CD4-positive, alpha-beta T cell treated with Interleukin-1 beta for 1 hour (primary cell): ENCODE measurements at regions not wholly inside any gene's neighbourhood (a gene's known extent, or its start where the extent isn't known, plus 50 kb on each side); places are given as distances from the start of the nearest gene placed in this dataset.
A peak's percentile ranks its signal among the peaks of the same experiment; 100 is the strongest.

Experiments used
- DNase-seq, 2 donors: peaks; one replicate each; pipeline ENCODE4 v3.0.0-alpha.2; 2020 to 2022

- DNase-seq = no peak
Measured at GRCh38 chr5:33224285-33224961, 216.3 kb upstream of the TARS1 start.

GRCh38 chr5:33227247-33227646 is 213.5 kb upstream of the TARS1 start:
- DNase-seq = no peak

GRCh38 chr5:33227746-33228145 is 213.0 kb upstream of the TARS1 start:
- no peak for DNase-seq

GRCh38 chr5:33228149-33228548 is 212.6 kb upstream of the TARS1 start:
- no peak for DNase-seq

GRCh38 chr5:33229216-33229615 is 211.5 kb upstream of the TARS1 start:
- no peak for DNase-seq

GRCh38 chr5:33230467-33231078 is 210.2 kb upstream of the TARS1 start:
- no peak for DNase-seq

- no peak for DNase-seq
Measured at GRCh38 chr5:33231214-33231710, 209.5 kb upstream of the TARS1 start.

- DNase-seq = no peak
Measured at GRCh38 chr5:33231935-33232334, 208.8 kb upstream of the TARS1 start.

GRCh38 chr5:33232731-33233505 is 207.8 kb upstream of the TARS1 start:
- DNase-seq = no peak

GRCh38 chr5:33235304-33235703 is 205.5 kb upstream of the TARS1 start:
- DNase-seq = no peak

- no peak for DNase-seq
Measured at GRCh38 chr5:33235824-33236223, 204.9 kb upstream of the TARS1 start.

GRCh38 chr5:33237471-33237870 is 203.3 kb upstream of the TARS1 start:
- no peak for DNase-seq

- no peak for DNase-seq
Measured at GRCh38 chr5:33238826-33239695, 201.7 kb upstream of the TARS1 start.

GRCh38 chr5:33240558-33240957 is 200.2 kb upstream of the TARS1 start:
- DNase-seq = no peak

GRCh38 chr5:33241802-33242201 is 199.0 kb upstream of the TARS1 start:
- peak in 1 of 2 donors; percentile 1 for DNase-seq

- no peak for DNase-seq
Measured at GRCh38 chr5:33242277-33242676, 198.5 kb upstream of the TARS1 start.

- no peak for DNase-seq
Measured at GRCh38 chr5:33244441-33245150, 196.2 kb upstream of the TARS1 start.

GRCh38 chr5:33254579-33254978 is 186.2 kb upstream of the TARS1 start:
- no peak for DNase-seq

- DNase-seq = no peak
Measured at GRCh38 chr5:33257807-33258429, 182.8 kb upstream of the TARS1 start.

- DNase-seq = no peak
Measured at GRCh38 chr5:33258553-33258952, 182.2 kb upstream of the TARS1 start.

- DNase-seq = no peak
Measured at GRCh38 chr5:33260098-33260497, 180.7 kb upstream of the TARS1 start.

- no peak for DNase-seq
Measured at GRCh38 chr5:33261305-33261704, 179.5 kb upstream of the TARS1 start.
